ENCODE measurements at regions not wholly inside any gene's neighbourhood (a gene's known extent, or its start where the extent isn't known, plus 50 kb on each side); places are given as distances from the start of the nearest gene placed in this dataset.

- BruUV-seq (replicated peaks) = no TSS peak
- Histone ChIP-seq H3K79me2 (ENCODE audit: low read length) (no peaks in the 10 kb centered on the region), H3K36me3 (ENCODE audit: low read depth, low read length) (no peaks in the 10 kb centered on the region), H3K4me3 (ENCODE audit: low read length) (no peak overlapping the region), H3F3A (ENCODE audit: low read length, unreplicated experiment) (no peaks in the 10 kb centered on the region), H3K4me1 (ENCODE audit: insufficient read depth, low read length) (no peaks in the 10 kb centered on the region), H2AFZ (ENCODE audit: low read length) (no peak overlapping the region), H3K9ac (ENCODE audit: low read length) (no peak overlapping the region), H4K20me1 (ENCODE audit: low read length) (no peaks in the 10 kb centered on the region), H3K9me3 (ENCODE audit: low read length) (no peaks in the 10 kb centered on the region), H3K27me3 (ENCODE audit: low read length) (peaks cover 9% of the 10 kb centered on the region), H3K9me2 (replicated peaks; ENCODE audit: low read length) (no peaks in the 10 kb centered on the region), H3K27ac (ENCODE audit: low read length) (no peak overlapping the region), H3K4me2 (ENCODE audit: low read length) (no peak overlapping the region)
- no peak for TF ChIP-seq EZH2 (IDR thresholded peaks at IDR 0.05; ENCODE audit: low read length, unreplicated experiment)
- no peak for TF ChIP-seq CTCF (conservative IDR thresholded peaks at IDR 0.05; ENCODE audit: low read depth, low read length)
- no peak for TF ChIP-seq EZH2phosphoT487 (IDR thresholded peaks at IDR 0.05; ENCODE audit: borderline replicate concordance, low read length)
- DNase-seq = no peak
- intact Hi-C loops (cut with micrococcal nuclease) = no loop called here
- no peak for ATAC-seq
- CTCF ChIA-PET = no interaction called here
- POLR2A ChIA-PET (ENCODE audit: unreplicated experiment) = no interaction called here
Measured at GRCh38 chr6:9159051-9159450, 723.7 kb upstream of the SLC35B3 start.

DNA sequence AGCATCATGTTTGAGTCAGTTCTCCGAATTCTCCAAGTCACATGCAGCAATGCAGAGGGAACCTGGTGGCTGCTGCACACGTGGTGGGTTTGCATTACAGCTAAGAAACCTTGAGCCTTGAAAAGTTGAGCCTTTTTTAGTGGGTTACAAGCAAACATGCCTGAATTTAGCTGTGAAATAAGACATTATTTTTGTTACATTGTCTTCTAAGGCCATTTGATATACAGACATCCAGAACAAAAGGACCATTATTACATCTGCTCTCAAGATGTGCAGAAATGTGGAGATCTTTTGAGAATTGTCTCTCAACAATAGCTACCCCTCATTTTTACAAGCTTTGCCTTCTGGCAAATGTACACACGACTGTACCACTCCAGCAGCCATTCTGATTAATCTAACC is 720.5 kb upstream of the SLC35B3 start:
- Histone ChIP-seq H3K9ac (ENCODE audit: low read length) (no peak overlapping the region), H3K4me3 (ENCODE audit: low read length) (no peak overlapping the region), H3K27me3 (ENCODE audit: low read length) (peaks cover 9% of the 10 kb centered on the region), H3K9me2 (replicated peaks; ENCODE audit: low read length) (no peaks in the 10 kb centered on the region), H3K79me2 (ENCODE audit: low read length) (no peaks in the 10 kb centered on the region), H2AFZ (ENCODE audit: low read length) (no peak overlapping the region), H4K20me1 (ENCODE audit: low read length) (no peaks in the 10 kb centered on the region), H3K9me3 (ENCODE audit: low read length) (no peaks in the 10 kb centered on the region), H3K36me3 (ENCODE audit: low read depth, low read length) (no peaks in the 10 kb centered on the region), H3K4me2 (ENCODE audit: low read length) (no peak overlapping the region), H3F3A (ENCODE audit: low read length, unreplicated experiment) (no peaks in the 10 kb centered on the region), H3K27ac (ENCODE audit: low read length) (no peak overlapping the region), H3K4me1 (ENCODE audit: insufficient read depth, low read length) (no peaks in the 10 kb centered on the region)
- TF ChIP-seq EZH2 (IDR thresholded peaks at IDR 0.05; ENCODE audit: low read length, unreplicated experiment) (no peak), CTCF (conservative IDR thresholded peaks at IDR 0.05; ENCODE audit: low read depth, low read length) (no peak), EZH2phosphoT487 (IDR thresholded peaks at IDR 0.05; ENCODE audit: borderline replicate concordance, low read length) (no peak)
- DNase-seq (no peak), ATAC-seq (no peak)
- no TSS peak for BruUV-seq (replicated peaks)
- ChIA-PET CTCF (no interaction called here), POLR2A (ENCODE audit: unreplicated experiment) (no interaction called here)
- intact Hi-C loops (cut with micrococcal nuclease) = no loop called here

DNA sequence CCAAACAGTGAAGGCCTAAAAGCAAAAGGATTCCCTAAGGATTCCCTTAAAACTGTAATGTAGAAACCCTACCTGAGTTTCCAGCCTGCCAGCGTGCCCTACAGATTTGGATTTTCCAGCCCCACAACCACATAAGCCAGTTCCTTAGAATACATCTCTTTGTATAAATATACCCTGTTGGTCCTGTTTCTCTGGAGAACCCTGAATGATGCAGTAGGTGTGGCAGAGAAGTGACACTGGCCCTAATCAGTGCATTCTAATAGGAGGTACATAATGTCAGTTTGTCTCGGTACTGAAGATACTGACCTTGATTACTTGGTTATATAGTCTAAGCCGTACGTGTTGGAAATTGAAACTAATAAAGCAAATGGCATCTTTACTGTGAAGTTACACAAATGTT is 707.8 kb upstream of the SLC35B3 start:
- H2AFZ ChIP-seq (ENCODE audit: low read length) = no peak overlapping the region
- ATAC-seq (no peak), DNase-seq (no peak)
- H3K4me1 ChIP-seq (ENCODE audit: insufficient read depth, low read length) = peaks cover 31% of the 10 kb centered on the region
- peaks cover 7% of the 10 kb centered on the region for H3F3A ChIP-seq (ENCODE audit: low read length, unreplicated experiment)
- intact Hi-C loops (cut with micrococcal nuclease) = loop anchor here (10.0 kb wide), 2 partner anchors 262 to 1262 kb away; no protein-coding TSS in a partner anchor
- H3K36me3 ChIP-seq (ENCODE audit: low read depth, low read length) = no peaks in the 10 kb centered on the region
- no TSS peak for BruUV-seq (replicated peaks)
- H3K27ac ChIP-seq (ENCODE audit: low read length) = no peak overlapping the region
- no peaks in the 10 kb centered on the region for H3K9me3 ChIP-seq (ENCODE audit: low read length)
- H3K27me3 ChIP-seq (ENCODE audit: low read length) = no peaks in the 10 kb centered on the region
- ChIA-PET CTCF (no interaction called here), POLR2A (ENCODE audit: unreplicated experiment) (no interaction called here)
- H3K4me3 ChIP-seq (ENCODE audit: low read length) = no peak overlapping the region
- H3K9ac ChIP-seq (ENCODE audit: low read length) = no peak overlapping the region
- H4K20me1 ChIP-seq (ENCODE audit: low read length) = no peaks in the 10 kb centered on the region
- no peaks in the 10 kb centered on the region for H3K9me2 ChIP-seq (replicated peaks; ENCODE audit: low read length)
- no peak overlapping the region for H3K4me2 ChIP-seq (ENCODE audit: low read length)
- TF ChIP-seq EZH2phosphoT487 (IDR thresholded peaks at IDR 0.05; ENCODE audit: borderline replicate concordance, low read length) (no peak), EZH2 (IDR thresholded peaks at IDR 0.05; ENCODE audit: low read length, unreplicated experiment) (no peak), CTCF (conservative IDR thresholded peaks at IDR 0.05; ENCODE audit: low read depth, low read length) (no peak)
- H3K79me2 ChIP-seq (ENCODE audit: low read length) = no peaks in the 10 kb centered on the region

All from PC-3 (cell line).